Osteoblast (primary cell): ENCODE measurements at regions not wholly inside any gene's neighbourhood (a gene's known extent, or its start where the extent isn't known, plus 50 kb on each side); places are given as distances from the start of the nearest gene placed in this dataset.

Experiments
- DNase-seq: peaks from one replicate; pipeline ENCODE4 v3.0.0; 2011; ENCODE audit warnings: low spot score, mixed read lengths; ENCODE audit not compliant: insufficient read length; ENCODE audit errors: missing footprints
- H2AFZ ChIP-seq: 2 replicates; pipeline ENCODE4 v1.6.0; 2011; ENCODE audit warnings: mild to moderate bottlenecking, low read length
- H3K27ac ChIP-seq: 2 replicates; pipeline ENCODE4 v1.5.1; 2011; ENCODE audit warnings: mild to moderate bottlenecking, low read depth, low read length, moderate library complexity
- H3K27me3 ChIP-seq: 2 replicates; pipeline ENCODE4 v1.6.0; 2012; ENCODE audit warnings: mild to moderate bottlenecking, control low read depth, inconsistent platforms, low read length, moderate library complexity; ENCODE audit not compliant: insufficient read depth
- H3K36me3 ChIP-seq: 2 replicates; pipeline ENCODE4 v1.5.1; 2011; ENCODE audit warnings: mild to moderate bottlenecking, low read length, control low read depth, moderate library complexity; ENCODE audit not compliant: insufficient read depth
- H3K4me1 ChIP-seq: 2 replicates; pipeline ENCODE4 v1.5.1; 2011; ENCODE audit warnings: mild to moderate bottlenecking, low read length, control low read depth, moderate library complexity; ENCODE audit not compliant: insufficient read depth
- H3K4me2 ChIP-seq: 2 replicates; pipeline ENCODE4 v1.6.0; 2011; ENCODE audit warnings: mild to moderate bottlenecking, low read length; ENCODE audit not compliant: insufficient read depth
- H3K4me3 ChIP-seq: fragments of 200-600 bp; sonication (generic); 3 replicates; pipeline ENCODE4 v1.5.1; 2012; ENCODE audit warnings: mild to moderate bottlenecking, low read length, inconsistent platforms; ENCODE audit not compliant: insufficient read depth
- H3K79me2 ChIP-seq: 2 replicates; pipeline ENCODE4 v1.6.0; 2012; ENCODE audit warnings: mild to moderate bottlenecking, low read length, control low read depth, inconsistent platforms; ENCODE audit not compliant: insufficient read depth
- H3K9me3 ChIP-seq: 2 replicates; pipeline ENCODE4 v1.5.1; 2011; ENCODE audit warnings: low read depth, low read length, control low read depth
- H4K20me1 ChIP-seq: 2 replicates; pipeline ENCODE4 v1.6.0; 2012; ENCODE audit warnings: mild to moderate bottlenecking, low read length, control low read depth; ENCODE audit not compliant: insufficient read depth
- CTCF ChIP-seq: IDR thresholded peaks from 2 replicates; pipeline ENCODE4 v1.5.1; 2011; ENCODE audit warnings: mild to moderate bottlenecking, low read depth, low read length, moderate library complexity; ENCODE audit errors: extremely low read depth

GRCh38 chr9:27675354-27675753, 102.1 kb upstream of the C9orf72 start:
- H3K36me3 ChIP-seq: no peaks in the 10 kb centered on the region
- H4K20me1 ChIP-seq: no peaks in the 10 kb centered on the region
- H3K4me1 ChIP-seq: no peaks in the 10 kb centered on the region
- no peak overlapping the region for H3K4me2 ChIP-seq
- no peaks in the 10 kb centered on the region for H3K9me3 ChIP-seq
- no peak overlapping the region for H3K27ac ChIP-seq
- H2AFZ ChIP-seq: no peak overlapping the region
- no peak for DNase-seq
- H3K4me3 ChIP-seq: no peak overlapping the region
- no peaks in the 10 kb centered on the region for H3K79me2 ChIP-seq
- no peaks in the 10 kb centered on the region for H3K27me3 ChIP-seq
- no peak for TF ChIP-seq CTCF

GRCh38 chr9:27676827-27677226, 103.5 kb upstream of the C9orf72 start:
- no peaks in the 10 kb centered on the region for H3K36me3 ChIP-seq
- H2AFZ ChIP-seq: no peak overlapping the region
- no peaks in the 10 kb centered on the region for H3K9me3 ChIP-seq
- no peaks in the 10 kb centered on the region for H3K79me2 ChIP-seq
- DNase-seq: no peak
- no peaks in the 10 kb centered on the region for H3K27me3 ChIP-seq
- no peaks in the 10 kb centered on the region for H4K20me1 ChIP-seq
- H3K4me2 ChIP-seq: no peak overlapping the region
- no peaks in the 10 kb centered on the region for H3K4me1 ChIP-seq
- no peak for TF ChIP-seq CTCF
- no peak overlapping the region for H3K4me3 ChIP-seq
- H3K27ac ChIP-seq: no peak overlapping the region

GRCh38 chr9:27679338-27679737, 106.1 kb upstream of the C9orf72 start:
- no peak overlapping the region for H2AFZ ChIP-seq
- TF ChIP-seq CTCF: no peak
- H3K36me3 ChIP-seq: no peaks in the 10 kb centered on the region
- no peak for DNase-seq
- no peak overlapping the region for H3K4me2 ChIP-seq
- H3K27me3 ChIP-seq: no peaks in the 10 kb centered on the region
- H3K4me1 ChIP-seq: no peaks in the 10 kb centered on the region
- H4K20me1 ChIP-seq: no peaks in the 10 kb centered on the region
- no peaks in the 10 kb centered on the region for H3K9me3 ChIP-seq
- no peaks in the 10 kb centered on the region for H3K79me2 ChIP-seq
- H3K4me3 ChIP-seq: no peak overlapping the region
- H3K27ac ChIP-seq: no peak overlapping the region

GRCh38 chr9:27683181-27683580, 109.9 kb upstream of the C9orf72 start:
- Histone ChIP-seq H3K9me3 (no peaks in the 10 kb centered on the region), H3K27ac (no peak overlapping the region), H3K36me3 (no peaks in the 10 kb centered on the region), H2AFZ (no peak overlapping the region), H3K79me2 (no peaks in the 10 kb centered on the region), H4K20me1 (no peaks in the 10 kb centered on the region), H3K4me3 (no peak overlapping the region), H3K27me3 (no peaks in the 10 kb centered on the region), H3K4me2 (no peak overlapping the region), H3K4me1 (no peaks in the 10 kb centered on the region)
- TF ChIP-seq CTCF: no peak
- no peak for DNase-seq
